ENCODE measurements at regions not wholly inside any gene's neighbourhood (a gene's known extent, or its start where the extent isn't known, plus 50 kb on each side); places are given as distances from the start of the nearest gene placed in this dataset.

DNA sequence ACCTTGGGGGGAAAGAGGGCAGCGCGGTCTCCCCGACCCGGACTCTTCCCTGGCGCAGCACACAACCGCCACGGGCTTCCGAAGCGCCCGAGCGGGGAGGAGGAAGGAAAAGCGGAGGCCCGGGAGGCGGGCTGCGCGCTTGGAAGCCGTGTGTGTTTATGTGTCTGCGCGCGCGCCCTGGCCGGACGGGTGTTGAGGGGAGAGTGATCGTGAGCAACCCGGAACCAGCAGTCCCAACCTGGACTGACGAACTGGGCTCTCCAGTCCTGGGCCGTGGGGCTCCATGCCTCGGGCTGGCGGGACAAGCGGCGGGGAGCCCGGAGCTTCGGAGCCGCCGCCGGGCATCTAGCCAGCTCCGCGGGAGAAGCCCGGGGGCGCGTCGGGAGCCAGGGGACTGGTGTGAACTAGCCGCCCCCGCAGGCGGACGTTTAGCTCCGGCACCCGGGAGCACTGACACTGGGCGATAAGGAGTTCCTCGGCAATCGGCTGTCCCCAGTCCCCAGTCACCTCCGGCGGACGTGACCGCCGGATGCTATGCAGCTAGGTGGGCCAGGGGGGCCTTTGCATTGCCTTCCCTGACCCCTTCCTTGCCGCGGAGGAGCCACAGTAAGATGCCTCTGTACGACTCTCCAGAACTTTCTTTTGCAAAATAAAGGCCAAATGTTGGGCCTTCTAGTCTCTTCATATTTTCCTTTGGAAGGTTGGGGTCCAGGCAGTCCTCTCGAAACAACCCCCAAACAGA, 74.8 kb upstream of the BCOR start:
- Histone ChIP-seq H3K9me3 (replicated peaks; ENCODE audit: control insufficient read depth, insufficient read depth, low read length) (no peaks in the 10 kb centered on the region; the same call in 2 of the 3 replicates), H3K36me3 (ENCODE audit: control insufficient read depth in 2 of 2, insufficient read depth in 2 of 2, low read length in 1 of 2) (no peaks in the 10 kb centered on the region), H3K79me2 (ENCODE audit: control insufficient read depth, insufficient read depth, low read length) (peaks cover 23% of the 10 kb centered on the region), H3K27ac (ENCODE audit: control insufficient read depth, insufficient read depth) (peak overlapping the region; percentile 84), H3K4me1 (ENCODE audit: control insufficient read depth, insufficient read depth, low read length) (peaks cover 13% of the 10 kb centered on the region; the same call in 1 of the 2 replicates), H3K9ac (ENCODE audit: control insufficient read depth, insufficient read depth, low read length) (peak overlapping the region; percentile 82), H3K27me3 (replicated peaks in 1 of 2; ENCODE audit: control insufficient read depth in 2 of 2, insufficient read depth in 2 of 2, low read length in 1 of 2) (no peaks in the 10 kb centered on the region), H3K4me2 (ENCODE audit: control insufficient read depth, insufficient read depth) (peak overlapping the region; percentile 83), H2AFZ (ENCODE audit: control insufficient read depth, low read depth, low read length) (no peak overlapping the region; the same call in 1 of the 2 replicates), H3K4me3 (peak overlapping the region; percentile 21), H4K20me1 (ENCODE audit: control insufficient read depth, insufficient read depth) (no peaks in the 10 kb centered on the region)
- ChIA-PET RAD21 (ENCODE audit: unreplicated experiment) (no interaction called here), CTCF (no interaction called here), SMC1A (ENCODE audit: uncharacterized antibody, unreplicated experiment) (no interaction called here), POLR2A (no interaction called here)
- in situ Hi-C loops (cut with MboI) (no loop called here), intact Hi-C loops (cut with micrococcal nuclease; ENCODE audit: unreplicated experiment) (loop anchor here (5.0 to 10.0 kb wide), 4 partner anchors 35 to 318 kb away; no protein-coding TSS in a partner anchor)
- 0 out of 3 replicates have a peak, but pooled peaks have one; percentile 3 for ATAC-seq
- WGBS (ENCODE audit: insufficient coverage, insufficient replicate concordance, low lambda C conversion rate, missing lambda C conversion rate): 31% methylated on average over 53 of the region's 60 CpGs
- TF ChIP-seq MEF2A (IDR thresholded peaks at IDR 0.05; ENCODE audit: insufficient read depth, low read depth, low read length) (no peak), HSF1 (IDR thresholded peaks at IDR 0.05; ENCODE audit: low read depth, low read length) (no peak), TCF12 (IDR thresholded peaks at IDR 0.05; ENCODE audit: low read depth, low read length) (no peak), WRNIP1 (IDR thresholded peaks at IDR 0.05; ENCODE audit: borderline replicate concordance, low read depth, low read length) (no peak), FOXK2 (IDR thresholded peaks at IDR 0.05) (no peak), MXI1 (IDR thresholded peaks at IDR 0.05; ENCODE audit: low read depth, low read length) (no peak), HCFC1 (IDR thresholded peaks at IDR 0.05; ENCODE audit: low read length) (no peak), SMC3 (IDR thresholded peaks at IDR 0.05; ENCODE audit: borderline replicate concordance, low read length) (no peak), SRF (IDR thresholded peaks at IDR 0.05; ENCODE audit: low read depth in 2 of 2, low read length in 2 of 2) (no peak), ZBTB11 (CRISPR knock-in tag; IDR thresholded peaks at IDR 0.05) (no peak), RELB (IDR thresholded peaks at IDR 0.05; ENCODE audit: low read depth) (no peak), ELK1 (IDR thresholded peaks at IDR 0.05; ENCODE audit: low read depth, low read length) (no peak), POLR2A (IDR thresholded peaks at IDR 0.05; ENCODE audit: low read depth, low read length) (peak; percentile 39; the same call in 1 of the 2 replicates), EGR1 (IDR thresholded peaks at IDR 0.05; ENCODE audit: borderline replicate concordance in 1 of 2, low read depth in 2 of 2, low read length in 2 of 2) (peak in 1 of 2 experiments; percentile 66; a peak in 1 of 3 replicates)
- no TSS peak for BruUV-seq (replicated peaks)
- no peak for FAIRE-seq
- no peak for DNase-seq (ENCODE audit: low read depth, low spot score)
